Esophagus squamous epithelium (tissue), 5 donors: ENCODE measurements at regions not wholly inside any gene's neighbourhood (a gene's known extent, or its start where the extent isn't known, plus 50 kb on each side); places are given as distances from the start of the nearest gene placed in this dataset.
"Not testable (repeated sequence)": the region's sequence is repeated elsewhere in the genome, so short reads cannot be mapped to it uniquely, and the experiment has no call there.

Source experiments
- DNase-seq: peaks from one replicate; lab custom pipeline; 2025; lab: John Stamatoyannopoulos, UW
- H3K27ac ChIP-seq, 4 donors: fragments of 200-600 bp; sonication (generic); one replicate each; pipeline ENCODE4 v1.5.1; 2016 to 2019; ENCODE audit warnings: mild to moderate bottlenecking in 1 of 4
- H3K27me3 ChIP-seq, 4 donors: fragments of 200-600 bp; sonication (generic); 1 replicate in 3 of 4; 2 replicates in 1 of 4; pipeline versions ENCODE4 v1.5.1 to v1.6.0; 2017 to 2021; ENCODE audit warnings: antibody characterized with exemption in 1 of 4
- H3K36me3 ChIP-seq, 3 donors: fragments of 200-600 bp; sonication (generic); one replicate each; pipeline ENCODE4 v1.5.1; 2016 to 2019
- H3K4me1 ChIP-seq, 3 donors: fragments of 200-600 bp; sonication (generic); one replicate each; pipeline ENCODE4 v1.5.1; 2017 to 2019
- H3K4me3 ChIP-seq, 4 donors: fragments of 200-600 bp; sonication (generic); 1 replicate in 3 of 4; 2 replicates in 1 of 4; pipeline ENCODE4 v1.5.1; 2016 to 2019; ENCODE audit warnings: mild to moderate bottlenecking in 2 of 4, moderate library complexity in 1 of 4
- H3K9me3 ChIP-seq, 3 donors: fragments of 200-600 bp; sonication (generic); one replicate each; pipeline ENCODE4 v1.5.1; 2016 to 2019
- WGBS, 2 donors: methylation state at CpG; one replicate each; pipeline ENCODE4 v1.1.5; 2018; 5-methylcytosine and 5-hydroxymethylcytosine counted together
- intact Hi-C: fragments of 100-400 bp; cut with DNase I; formaldehyde crosslinking; loops from one replicate; pipeline ENCODE4 v1.15.0; 2022
- TF ChIP-seq, protein P1 (sequence below), 6 experiments: fragments of 450-650 bp in 4 of 6; fragments of 200-600 bp in 2 of 6; sonication (generic) in 2 of 6; IDR thresholded peaks; one replicate each; pipeline ENCODE4 v1.5.1; 2016 to 2019; ENCODE audit warnings: antibody characterized with exemption in 6 of 6, mild to moderate bottlenecking in 4 of 6, moderate library complexity in 4 of 6
- donor health status: DM: yes; HTN: yes; CAD: no.

DNA sequence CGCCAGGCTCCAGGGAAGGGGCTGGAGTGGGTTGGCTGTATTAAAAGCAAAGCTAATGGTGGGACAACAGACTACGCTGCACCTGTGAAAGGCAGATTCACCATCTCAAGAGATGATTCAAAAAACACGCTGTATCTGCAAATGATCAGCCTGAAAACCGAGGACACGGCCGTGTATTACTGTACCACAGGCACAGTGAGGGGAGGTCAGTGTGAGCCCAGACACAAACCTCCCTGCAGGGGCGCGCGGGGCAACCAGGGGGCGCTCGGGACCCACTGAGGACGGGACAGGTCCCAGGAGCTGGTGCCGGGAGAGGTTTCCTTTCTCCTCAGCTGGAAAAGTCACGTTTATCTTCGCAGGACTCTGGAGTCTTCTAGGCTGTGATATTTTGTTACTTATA is 239.4 kb upstream of the TP53TG3 start:
- DNase-seq, intact Hi-C loops, H3K27ac ChIP-seq, H3K9me3 ChIP-seq, H3K36me3 ChIP-seq, H3K27me3 ChIP-seq, H3K4me3 ChIP-seq, H3K4me1 ChIP-seq: not testable (repeated sequence)
- TF ChIP-seq, protein P1, sequence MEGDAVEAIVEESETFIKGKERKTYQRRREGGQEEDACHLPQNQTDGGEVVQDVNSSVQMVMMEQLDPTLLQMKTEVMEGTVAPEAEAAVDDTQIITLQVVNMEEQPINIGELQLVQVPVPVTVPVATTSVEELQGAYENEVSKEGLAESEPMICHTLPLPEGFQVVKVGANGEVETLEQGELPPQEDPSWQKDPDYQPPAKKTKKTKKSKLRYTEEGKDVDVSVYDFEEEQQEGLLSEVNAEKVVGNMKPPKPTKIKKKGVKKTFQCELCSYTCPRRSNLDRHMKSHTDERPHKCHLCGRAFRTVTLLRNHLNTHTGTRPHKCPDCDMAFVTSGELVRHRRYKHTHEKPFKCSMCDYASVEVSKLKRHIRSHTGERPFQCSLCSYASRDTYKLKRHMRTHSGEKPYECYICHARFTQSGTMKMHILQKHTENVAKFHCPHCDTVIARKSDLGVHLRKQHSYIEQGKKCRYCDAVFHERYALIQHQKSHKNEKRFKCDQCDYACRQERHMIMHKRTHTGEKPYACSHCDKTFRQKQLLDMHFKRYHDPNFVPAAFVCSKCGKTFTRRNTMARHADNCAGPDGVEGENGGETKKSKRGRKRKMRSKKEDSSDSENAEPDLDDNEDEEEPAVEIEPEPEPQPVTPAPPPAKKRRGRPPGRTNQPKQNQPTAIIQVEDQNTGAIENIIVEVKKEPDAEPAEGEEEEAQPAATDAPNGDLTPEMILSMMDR (IDR thresholded peaks at IDR 0.05) = peak in 1 of 6 experiments; percentile 7
- 40 to 56% methylated on average over 3 to 9 of the region's 15 CpGs for WGBS, 2 donors

DNA sequence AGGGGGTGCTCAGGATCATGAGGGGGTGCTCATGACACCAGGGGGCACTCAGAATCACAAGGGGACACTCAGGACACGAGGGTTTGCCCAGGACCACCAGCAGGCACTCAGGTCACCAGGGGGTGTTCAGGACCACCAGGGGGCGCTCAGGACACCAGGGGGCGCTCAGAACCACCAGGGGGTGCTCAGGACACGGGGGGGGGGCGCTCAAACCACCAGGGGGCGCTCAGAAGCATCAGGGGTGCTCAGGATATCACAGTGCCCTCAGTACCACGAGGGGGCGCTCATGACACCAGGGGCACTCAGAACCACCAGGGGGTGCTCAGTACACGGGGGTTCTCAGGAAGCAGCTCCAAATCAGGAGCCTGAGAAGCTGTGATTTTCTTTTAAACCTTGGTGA is 221.8 kb upstream of the TP53TG3 start:
- DNase-seq, H3K4me3 ChIP-seq, H3K9me3 ChIP-seq, intact Hi-C loops, H3K36me3 ChIP-seq, H3K4me1 ChIP-seq, H3K27ac ChIP-seq, H3K27me3 ChIP-seq: not testable (repeated sequence)
- TF ChIP-seq, protein P1 (IDR thresholded peaks at IDR 0.05) = peak in 1 of 6 experiments; percentile 10
- WGBS, 2 donors = no CpG with 5 or more reads among the region's 9 CpGs

DNA sequence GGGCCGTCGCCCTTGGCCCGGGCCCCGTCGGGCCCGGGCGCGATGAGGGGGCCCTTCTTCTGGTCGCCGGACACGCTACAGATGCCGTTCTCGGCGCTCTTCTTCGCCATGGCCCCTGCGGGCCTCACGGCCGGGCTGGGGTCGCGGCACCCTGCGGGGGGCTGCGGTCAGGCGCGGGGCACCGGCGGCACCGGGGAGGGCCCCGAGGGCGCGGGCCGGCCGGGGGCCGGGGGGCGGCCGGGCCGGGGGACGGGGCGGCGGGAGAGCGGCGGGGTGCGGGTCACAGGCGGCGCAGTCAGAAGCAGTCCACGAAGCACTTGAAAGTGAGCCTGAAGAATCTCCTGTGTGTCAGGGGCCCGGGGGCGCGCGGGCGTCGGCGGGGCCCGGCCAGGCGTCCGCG is 209.4 kb upstream of the TP53TG3 start:
- H3K36me3 ChIP-seq, H3K4me1 ChIP-seq, H3K27ac ChIP-seq, H3K4me3 ChIP-seq, intact Hi-C loops, H3K27me3 ChIP-seq, H3K9me3 ChIP-seq, DNase-seq: not testable (repeated sequence)
- WGBS, 2 donors = no CpG with 5 or more reads among the region's 56 CpGs

DNA sequence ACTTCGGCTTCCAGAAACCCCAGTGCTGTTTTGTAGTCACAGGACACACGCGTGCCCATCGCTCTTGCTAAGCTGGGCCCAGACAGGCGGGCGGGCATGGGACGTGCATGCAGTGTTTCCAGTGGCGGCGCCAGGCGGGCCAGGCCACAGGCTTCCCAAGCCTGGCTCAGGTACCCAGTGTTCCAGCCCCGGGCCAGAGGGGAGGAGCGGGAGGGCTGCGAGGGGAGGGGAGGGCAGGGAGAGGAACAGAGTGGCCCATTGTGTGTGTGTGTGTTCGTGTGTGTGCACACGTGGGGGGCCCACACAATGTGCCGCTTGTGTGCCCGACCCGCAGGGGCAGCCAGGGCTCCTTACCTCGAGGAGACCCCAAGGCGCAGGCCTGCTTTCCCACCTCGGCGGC is 208.6 kb upstream of the TP53TG3 start:
- H3K27me3 ChIP-seq, H3K4me1 ChIP-seq, intact Hi-C loops, DNase-seq, H3K36me3 ChIP-seq, H3K9me3 ChIP-seq, H3K27ac ChIP-seq, H3K4me3 ChIP-seq: not testable (repeated sequence)
- no CpG with 5 or more reads among the region's 22 CpGs for WGBS, 2 donors

DNA sequence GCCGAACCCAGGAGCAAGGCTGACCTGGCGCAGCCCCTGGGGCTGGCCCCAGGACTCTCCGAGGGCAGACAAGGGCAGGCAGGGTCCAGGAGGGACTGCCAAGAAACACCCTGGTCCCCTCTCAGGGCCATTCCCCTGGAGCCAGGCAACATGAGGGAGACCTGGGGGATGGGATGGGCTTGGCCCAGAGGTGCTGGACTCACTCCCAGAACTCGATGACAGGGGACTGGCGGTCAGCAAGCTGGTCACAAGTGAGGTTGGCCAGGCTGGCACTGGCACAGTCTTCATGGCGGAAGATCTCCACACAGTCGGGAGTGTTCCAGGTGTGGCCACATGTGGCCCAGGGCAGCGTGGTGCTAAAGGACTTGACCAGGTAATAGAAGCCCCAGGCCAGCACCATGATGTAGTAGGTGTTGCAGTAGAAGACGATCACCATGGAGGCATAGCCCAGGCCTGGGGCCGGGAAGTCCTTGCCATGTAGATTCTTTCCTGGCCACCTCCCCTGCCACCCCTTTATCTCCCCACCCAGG is 206.4 kb upstream of the TP53TG3 start:
- DNase-seq, intact Hi-C loops, H3K27ac ChIP-seq, H3K4me3 ChIP-seq, H3K4me1 ChIP-seq, H3K27me3 ChIP-seq, H3K9me3 ChIP-seq, H3K36me3 ChIP-seq: not testable (repeated sequence)
- no CpG with 5 or more reads among the region's 10 CpGs for WGBS, 2 donors

DNA sequence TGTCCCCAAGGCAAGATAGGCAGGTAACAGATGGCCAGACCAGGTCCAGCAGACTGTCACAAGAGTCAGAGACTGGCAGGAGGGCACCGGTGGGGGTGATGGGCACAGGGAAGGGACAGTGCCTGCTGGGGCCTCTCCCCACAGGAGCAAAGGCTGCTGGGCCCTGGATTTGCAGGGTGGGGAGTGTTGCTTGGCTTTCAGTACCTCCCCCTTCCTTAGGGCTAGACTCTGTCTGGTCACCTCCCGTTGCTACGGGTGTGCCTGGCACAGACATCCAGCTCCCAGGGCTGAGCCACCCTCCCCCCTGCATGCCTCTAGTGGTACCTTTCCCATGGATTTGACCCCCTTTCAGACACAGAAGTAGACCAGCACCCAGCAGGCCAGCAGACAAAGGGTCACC is 205.7 kb upstream of the TP53TG3 start:
- H3K9me3 ChIP-seq, H3K4me3 ChIP-seq, H3K36me3 ChIP-seq, DNase-seq, H3K27ac ChIP-seq, intact Hi-C loops, H3K4me1 ChIP-seq, H3K27me3 ChIP-seq: not testable (repeated sequence)
- no CpG with 5 or more reads among the region's 3 CpGs for WGBS, 2 donors

DNA sequence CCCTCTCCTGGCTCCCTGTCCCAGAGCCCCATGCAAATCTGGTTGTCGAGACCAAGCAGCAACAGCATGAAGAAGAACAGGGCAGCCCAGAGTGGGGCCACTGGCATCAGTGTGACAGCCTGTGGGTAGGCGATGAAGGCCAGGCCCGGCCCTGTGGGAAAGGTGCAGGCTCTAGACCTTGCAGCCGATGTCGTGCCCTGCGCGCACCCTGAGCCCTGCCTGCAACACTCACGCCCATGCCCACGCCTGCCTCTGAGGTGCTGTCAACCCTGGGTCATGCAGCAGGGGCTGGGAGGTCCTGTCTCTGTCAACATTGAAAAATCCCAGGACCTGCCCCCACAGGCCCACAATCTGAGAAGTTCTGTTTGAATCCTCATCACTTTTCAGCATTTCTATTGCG is 204.0 kb upstream of the TP53TG3 start:
- intact Hi-C loops, H3K4me1 ChIP-seq, H3K36me3 ChIP-seq, H3K4me3 ChIP-seq, H3K27me3 ChIP-seq, H3K9me3 ChIP-seq, DNase-seq, H3K27ac ChIP-seq: not testable (repeated sequence)
- WGBS, 2 donors = no CpG with 5 or more reads among the region's 10 CpGs

DNA sequence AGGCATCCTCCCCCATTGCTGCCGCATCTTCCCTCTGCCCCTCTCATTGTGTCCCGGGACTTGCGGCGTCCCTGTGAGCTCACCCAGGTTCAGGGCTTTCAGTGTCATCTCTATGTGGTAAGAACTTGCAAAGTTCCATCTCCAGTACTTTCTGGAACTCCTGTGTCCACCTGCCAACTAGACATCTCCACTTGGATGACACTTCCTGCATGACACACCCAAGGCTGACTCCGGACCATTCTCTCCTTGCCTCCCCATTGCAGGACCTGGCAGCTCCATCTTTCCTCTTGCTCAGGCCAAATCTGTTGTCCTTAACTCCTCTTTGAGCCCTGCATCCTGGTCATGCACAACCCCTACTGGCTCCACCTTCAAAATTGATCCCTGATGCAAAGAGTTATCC is 200.8 kb upstream of the TP53TG3 start:
- WGBS, 2 donors = no CpG with 5 or more reads among the region's 5 CpGs
- H3K4me1 ChIP-seq, H3K4me3 ChIP-seq, H3K9me3 ChIP-seq, H3K27me3 ChIP-seq, DNase-seq, intact Hi-C loops, H3K27ac ChIP-seq, H3K36me3 ChIP-seq: not testable (repeated sequence)

DNA sequence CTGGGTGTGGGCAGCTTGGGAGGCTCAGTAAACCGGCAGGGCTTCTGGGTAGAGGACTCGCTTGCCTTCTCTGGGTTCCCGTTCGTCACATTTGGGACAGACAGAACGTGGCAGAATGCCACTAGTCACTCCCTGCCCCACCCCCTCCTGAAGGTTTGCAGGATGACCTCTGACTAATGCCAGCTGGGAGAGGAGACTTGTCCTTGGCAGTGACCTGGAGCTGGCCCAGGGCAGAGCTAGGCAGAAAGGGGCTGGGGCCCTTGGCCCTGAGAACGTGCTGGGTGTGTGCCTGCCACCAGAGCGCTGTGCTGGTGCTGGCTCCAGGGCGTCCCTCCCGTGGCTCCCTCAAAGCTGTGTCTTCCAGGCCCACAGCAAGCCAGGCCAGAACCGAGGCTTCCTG is 197.8 kb upstream of the TP53TG3 start:
- H3K27ac ChIP-seq, H3K36me3 ChIP-seq, intact Hi-C loops, DNase-seq, H3K9me3 ChIP-seq, H3K4me3 ChIP-seq, H3K27me3 ChIP-seq, H3K4me1 ChIP-seq: not testable (repeated sequence)
- no CpG with 5 or more reads among the region's 10 CpGs for whole genome bisulfite sequencing, 2 donors

DNA sequence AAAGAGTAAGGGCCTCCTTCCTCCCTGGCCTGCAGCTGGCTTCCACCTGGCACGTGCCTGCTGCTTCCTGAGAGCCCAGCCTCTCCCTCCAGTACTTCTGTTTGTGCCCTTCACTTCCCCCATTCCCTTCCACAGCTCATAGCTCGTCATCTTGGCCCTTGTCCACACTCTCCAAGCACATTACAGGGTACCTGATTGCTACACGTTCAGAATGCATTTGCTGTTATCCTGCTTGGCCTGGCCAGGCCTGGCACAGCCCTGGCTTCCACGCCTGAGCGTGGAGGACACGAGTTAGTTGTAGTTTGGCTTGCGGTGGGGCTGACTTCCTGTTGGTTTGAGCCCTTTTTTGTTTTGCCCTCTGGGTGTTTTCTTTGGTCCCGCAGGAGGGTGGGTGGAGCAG is 197.2 kb upstream of the TP53TG3 start:
- H3K4me1 ChIP-seq, DNase-seq, intact Hi-C loops, H3K27me3 ChIP-seq, H3K27ac ChIP-seq, H3K4me3 ChIP-seq, H3K9me3 ChIP-seq, H3K36me3 ChIP-seq: not testable (repeated sequence)
- no CpG with 5 or more reads among the region's 8 CpGs for WGBS, 2 donors

DNA sequence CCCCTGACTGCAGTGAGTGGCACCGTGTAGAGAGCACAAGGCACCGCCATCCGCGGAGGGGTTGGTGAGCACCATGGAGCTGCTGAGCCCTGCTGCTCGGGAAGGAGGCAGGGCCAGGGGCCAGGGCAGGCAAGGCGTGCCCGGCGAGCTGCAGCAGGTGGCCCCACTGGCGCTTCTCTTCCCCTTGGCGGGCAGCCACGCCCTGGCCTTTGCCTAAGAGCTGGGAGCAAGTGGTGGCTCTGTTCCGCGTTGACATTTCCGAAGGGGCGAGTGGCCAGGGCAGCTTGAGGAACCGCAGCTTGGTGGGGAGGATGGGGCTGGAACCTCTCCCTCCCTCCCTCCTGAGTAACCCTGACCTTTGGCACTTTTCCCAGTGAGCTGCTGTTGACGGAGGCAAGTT is 194.7 kb upstream of the TP53TG3 start:
- H3K4me3 ChIP-seq, H3K36me3 ChIP-seq, H3K27ac ChIP-seq, H3K4me1 ChIP-seq, intact Hi-C loops, H3K9me3 ChIP-seq, H3K27me3 ChIP-seq, DNase-seq: not testable (repeated sequence)
- no CpG with 5 or more reads among the region's 17 CpGs for WGBS, 2 donors

DNA sequence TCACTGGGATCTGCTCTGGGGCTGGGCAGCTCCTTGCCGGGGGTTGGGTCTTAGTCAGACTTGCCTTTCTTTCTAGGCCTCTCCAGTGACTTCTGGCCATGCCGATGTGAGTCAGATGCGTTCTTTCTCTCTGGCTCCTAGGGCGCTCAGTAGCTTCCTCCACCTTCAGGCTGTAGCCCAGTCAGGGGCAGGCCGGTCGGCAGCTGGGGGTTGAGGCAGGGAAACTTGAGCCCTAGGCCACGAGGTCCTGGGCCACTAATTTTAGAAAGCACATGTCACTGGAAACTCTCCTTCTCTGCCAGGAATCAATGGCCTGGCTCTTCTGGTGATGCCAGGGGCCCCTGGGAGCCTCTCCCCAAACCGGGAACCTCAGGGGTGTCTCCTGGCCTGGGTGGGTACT is 192.4 kb upstream of the TP53TG3 start:
- DNase-seq, intact Hi-C loops, H3K27me3 ChIP-seq, H3K36me3 ChIP-seq, H3K27ac ChIP-seq, H3K4me1 ChIP-seq, H3K4me3 ChIP-seq, H3K9me3 ChIP-seq: not testable (repeated sequence)
- WGBS, 2 donors = 100% methylated on average over 2 of the region's 8 CpGs; no CpG with 5 or more reads in 1 of the 2 donors
